Astrocyte of the cerebellum (primary cell): ENCODE measurements at regions not wholly inside any gene's neighbourhood (a gene's known extent, or its start where the extent isn't known, plus 50 kb on each side); places are given as distances from the start of the nearest gene placed in this dataset.

Source experiments
- DNase-seq: peaks from one replicate; pipeline ENCODE4 v3.0.0-alpha.2; 2011; ENCODE audit warnings: low read depth
- H3K4me3 ChIP-seq: 2 replicates; pipeline ENCODE4 v1.5.1; 2011; ENCODE audit warnings: mild to moderate bottlenecking, low read depth, low read length, moderate library complexity
- CTCF ChIP-seq: IDR thresholded peaks from 2 replicates; pipeline ENCODE4 v1.5.1; 2012; ENCODE audit warnings: low read length, low read depth, moderate library complexity, mild to moderate bottlenecking; ENCODE audit errors: missing control alignments
- in situ Hi-C: cut with HindIII; loops from 2 replicates; pipeline ENCODE4 v1.10.0; 2017; ENCODE audit warnings: low sequenced_read_pairs

GRCh38 chr2:8620611-8621382, 61.1 kb upstream of the ID2 start:
- no peak for TF ChIP-seq CTCF
- no peak overlapping the region for H3K4me3 ChIP-seq
- in situ Hi-C loops: no loop called here
- no peak for DNase-seq

- no peak overlapping the region for H3K4me3 ChIP-seq
- DNase-seq: no peak
- TF ChIP-seq CTCF: no peak
- in situ Hi-C loops: no loop called here
Measured at GRCh38 chr2:8622199-8622911, 59.5 kb upstream of the ID2 start.

DNA sequence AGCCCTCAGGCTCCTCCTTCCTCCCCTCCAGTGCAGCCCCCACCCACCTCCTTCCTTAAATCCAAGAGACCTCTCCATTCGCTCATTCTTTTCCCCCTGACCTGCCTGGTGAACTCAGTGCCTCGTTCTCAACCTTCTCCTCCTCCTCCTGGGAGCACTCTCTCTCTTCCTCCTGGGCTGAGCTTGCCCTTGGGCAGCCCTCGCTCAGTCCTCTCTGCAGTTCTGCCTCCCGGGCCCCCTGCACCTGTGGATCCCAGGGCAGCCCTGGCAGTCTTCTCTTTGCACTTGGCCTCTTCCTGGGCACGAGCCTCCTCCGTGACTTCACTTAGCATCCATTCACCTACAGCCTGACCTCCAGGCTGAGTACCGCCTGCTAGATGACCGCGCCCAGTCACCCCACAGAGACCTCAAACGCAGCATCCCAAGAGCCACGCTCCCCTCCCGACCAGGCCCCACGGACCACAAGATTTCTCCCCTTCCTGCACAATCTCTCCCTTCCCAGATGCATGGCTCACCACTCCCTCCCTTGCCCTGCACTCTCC, 58.9 kb upstream of the ID2 start:
- no peak for TF ChIP-seq CTCF
- H3K4me3 ChIP-seq: no peak overlapping the region
- DNase-seq: no peak
- in situ Hi-C loops: no loop called here

DNA sequence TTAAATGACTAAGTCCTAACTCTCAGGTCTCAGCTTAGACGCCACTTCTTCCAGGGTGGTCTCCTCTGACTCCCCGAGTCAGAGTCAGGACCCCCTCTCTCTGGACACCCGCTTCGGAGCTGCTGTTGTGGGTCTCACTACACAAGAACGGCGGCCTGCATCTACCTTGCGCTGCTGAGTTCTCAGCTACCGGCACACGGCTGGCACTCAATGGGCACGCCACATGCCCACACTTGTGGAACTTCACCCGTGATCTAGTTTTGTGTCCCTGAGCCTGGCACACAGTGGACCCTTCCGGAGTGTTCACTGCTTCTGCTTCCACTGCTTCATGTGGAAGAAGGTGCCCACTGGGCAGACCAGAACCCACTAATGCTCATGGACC, 58.3 kb upstream of the ID2 start:
- no peak overlapping the region for H3K4me3 ChIP-seq
- no peak for DNase-seq
- in situ Hi-C loops: no loop called here
- no peak for TF ChIP-seq CTCF

GRCh38 chr2:8623958-8624591, 57.8 kb upstream of the ID2 start:
- no peak for TF ChIP-seq CTCF
- no peak overlapping the region for H3K4me3 ChIP-seq
- in situ Hi-C loops: no loop called here
- no peak for DNase-seq

DNA sequence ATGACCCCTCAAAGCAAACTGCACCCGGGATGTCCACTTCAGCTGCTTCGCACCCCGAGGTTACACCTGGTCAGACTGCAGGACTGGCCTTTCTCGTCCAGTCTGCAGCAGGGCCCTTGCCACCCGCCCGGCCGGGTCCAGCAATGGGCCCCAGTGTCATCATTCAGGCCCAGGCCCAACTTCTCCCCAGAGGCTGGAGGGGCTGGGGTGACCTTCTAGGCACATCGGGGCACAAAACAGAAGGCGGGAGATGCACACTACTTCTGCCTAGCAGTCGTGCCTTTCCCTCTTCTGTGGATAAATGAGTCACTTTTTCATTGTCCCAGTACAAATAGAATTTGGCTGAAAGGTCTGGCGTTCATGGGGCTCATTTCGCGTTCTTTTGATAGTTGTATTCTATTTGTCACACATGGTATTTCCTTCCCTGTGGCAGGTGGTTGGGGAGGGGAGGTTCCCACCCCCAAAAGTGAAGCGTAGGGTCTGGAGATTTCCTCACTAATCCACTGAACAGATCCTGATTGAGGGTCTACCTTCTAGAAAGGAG, 56.9 kb upstream of the ID2 start:
- in situ Hi-C loops: no loop called here
- no peak for TF ChIP-seq CTCF

More for the DNA sequence above, 56.9 kb upstream of the ID2 start:
- no peak overlapping the region for H3K4me3 ChIP-seq
- no peak for DNase-seq
